CD4-positive, alpha-beta T cell (primary cell): ENCODE measurements at regions not wholly inside any gene's neighbourhood (a gene's known extent, or its start where the extent isn't known, plus 50 kb on each side); places are given as distances from the start of the nearest gene placed in this dataset.

Experiments
- ATAC-seq: fragments of 200-7000 bp; cut with Tn5 transposase; one replicate; pipeline ENCODE4 v1.10.0; 2022; ENCODE audit warnings: mild to moderate bottlenecking; ENCODE audit not compliant: poor library complexity
- CTCF ChIA-PET: fragments of 350-600 bp; sonication (Branson Sonifier 250); formaldehyde crosslinking; loops from one replicate; lab custom pipeline; 2021; ENCODE audit warnings: antibody characterized with exemption, inconsistent platforms; lab: Charles Lee
- POLR2A ChIA-PET: fragments of 350-600 bp; sonication (Branson Sonifier 250); formaldehyde crosslinking; loops from one replicate; lab custom pipeline; 2021; ENCODE audit warnings: antibody characterized with exemption, inconsistent platforms; lab: Charles Lee
- DNase-seq, 14 experiments: peaks; one replicate each; pipeline ENCODE4 v3.0.0-alpha.2; 2013 to 2020; ENCODE audit warnings: mixed read lengths in 2 of 14
- H3K27ac ChIP-seq, 2 donors: one replicate each; pipeline versions ENCODE4 v1.5.1 to v1.7.0; 2013; ENCODE audit warnings: low read length in 2 of 2, low read depth in 1 of 2, mild to moderate bottlenecking in 1 of 2
- H3K27me3 ChIP-seq, 2 experiments: 1 replicate in 1 of 2; 2 replicates in 1 of 2; pipeline versions ENCODE4 v1.6.1 to v1.7.0; 2013; ENCODE audit warnings: low read length in 2 of 2, control low read depth in 1 of 2, mild to moderate bottlenecking in 1 of 2, moderate library complexity in 1 of 2; ENCODE audit not compliant: insufficient read depth in 2 of 2, control insufficient read depth in 1 of 2
- H3K36me3 ChIP-seq: one replicate; pipeline ENCODE4 v1.6.1; 2013; ENCODE audit warnings: low read length, control low read depth; ENCODE audit not compliant: insufficient read depth
- H3K4me1 ChIP-seq: one replicate; pipeline ENCODE4 v1.6.1; 2013; ENCODE audit warnings: low read length, control low read depth; ENCODE audit not compliant: insufficient read depth
- H3K4me3 ChIP-seq: one replicate; pipeline ENCODE4 v1.5.1; 2013; ENCODE audit warnings: mild to moderate bottlenecking, low read length, moderate library complexity
- H3K9me3 ChIP-seq, 2 experiments: 1 replicate in 1 of 2; 2 replicates in 1 of 2; pipeline versions ENCODE4 v1.6.1 to v1.7.0; 2013; ENCODE audit warnings: low read length in 2 of 2, mild to moderate bottlenecking in 2 of 2, control low read depth in 1 of 2, moderate library complexity in 1 of 2; ENCODE audit not compliant: control insufficient read depth in 1 of 2, insufficient read depth in 1 of 2
- H3K27ac Mint-ChIP-seq: one replicate; pipeline ENCODE4 v1.8.0; 2020; ENCODE audit warnings: mixed read lengths
- H3K27me3 Mint-ChIP-seq: one replicate; pipeline ENCODE4 v1.8.0; 2021; ENCODE audit warnings: mixed read lengths
- H3K36me3 Mint-ChIP-seq: one replicate; pipeline ENCODE4 v1.8.0; 2021; ENCODE audit warnings: low read depth, mixed read lengths
- H3K4me1 Mint-ChIP-seq: one replicate; pipeline ENCODE4 v1.8.0; 2021; ENCODE audit warnings: low read depth, mixed read lengths
- H3K4me3 Mint-ChIP-seq: one replicate; pipeline ENCODE4 v1.8.0; 2020; ENCODE audit warnings: mild to moderate bottlenecking, mixed read lengths
- H3K9me3 Mint-ChIP-seq: one replicate; pipeline ENCODE4 v1.8.0; 2020; ENCODE audit warnings: mixed read lengths
- intact Hi-C, 2 experiments: fragments of 100-400 bp; cut with DNase I in 1 of 2; cut with micrococcal nuclease in 1 of 2; formaldehyde crosslinking; loops; one replicate each; pipeline versions ENCODE4 v1.15.1 to v1.9.0; 2023 to 2025; cut with DNase I, micrococcal nuclease
- TF ChIP-seq, protein P1 (sequence below): fragments of 200-600 bp; IDR thresholded peaks from one replicate; pipeline ENCODE4 v1.8.0; 2022; ENCODE audit warnings: antibody characterized with exemption, mild to moderate bottlenecking

DNA sequence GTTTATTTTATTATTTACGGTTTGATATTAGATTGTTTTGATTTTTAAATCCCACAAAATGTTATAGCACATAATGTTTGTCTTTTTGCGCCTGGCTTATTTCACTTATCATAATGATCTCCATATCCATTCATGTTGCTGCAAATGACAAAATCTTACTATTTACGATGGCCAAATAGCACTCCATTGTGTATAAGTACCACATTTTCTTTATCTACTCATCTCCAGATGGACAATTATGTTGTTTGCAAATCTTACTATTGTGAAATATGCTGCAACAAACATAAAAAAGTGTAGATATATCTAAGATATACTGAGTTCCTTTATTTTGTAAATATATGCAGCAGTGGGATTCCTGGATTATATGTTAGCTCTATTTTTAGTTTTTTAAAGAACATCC, 1568.3 kb downstream of the AMY1C start:
- Histone ChIP-seq H3K27ac (no peak overlapping the region), H3K9me3 (peaks cover 0 to 14% of the 10 kb centered on the region in 2 experiments), H3K4me1 (no peaks in the 10 kb centered on the region), H3K36me3 (no peaks in the 10 kb centered on the region), H3K4me3 (no peak overlapping the region), H3K27me3 (no peaks in the 10 kb centered on the region)
- ATAC-seq (no peak), DNase-seq (no peak)
- Mint-ChIP-seq H3K4me3 (no peak overlapping the region), H3K4me1 (no peaks in the 10 kb centered on the region), H3K36me3 (no peaks in the 10 kb centered on the region), H3K27me3 (no peaks in the 10 kb centered on the region), H3K27ac (no peak overlapping the region), H3K9me3 (peaks cover 22% of the 10 kb centered on the region)
- POLR2A ChIA-PET = no interaction called here
- TF ChIP-seq, protein P1, sequence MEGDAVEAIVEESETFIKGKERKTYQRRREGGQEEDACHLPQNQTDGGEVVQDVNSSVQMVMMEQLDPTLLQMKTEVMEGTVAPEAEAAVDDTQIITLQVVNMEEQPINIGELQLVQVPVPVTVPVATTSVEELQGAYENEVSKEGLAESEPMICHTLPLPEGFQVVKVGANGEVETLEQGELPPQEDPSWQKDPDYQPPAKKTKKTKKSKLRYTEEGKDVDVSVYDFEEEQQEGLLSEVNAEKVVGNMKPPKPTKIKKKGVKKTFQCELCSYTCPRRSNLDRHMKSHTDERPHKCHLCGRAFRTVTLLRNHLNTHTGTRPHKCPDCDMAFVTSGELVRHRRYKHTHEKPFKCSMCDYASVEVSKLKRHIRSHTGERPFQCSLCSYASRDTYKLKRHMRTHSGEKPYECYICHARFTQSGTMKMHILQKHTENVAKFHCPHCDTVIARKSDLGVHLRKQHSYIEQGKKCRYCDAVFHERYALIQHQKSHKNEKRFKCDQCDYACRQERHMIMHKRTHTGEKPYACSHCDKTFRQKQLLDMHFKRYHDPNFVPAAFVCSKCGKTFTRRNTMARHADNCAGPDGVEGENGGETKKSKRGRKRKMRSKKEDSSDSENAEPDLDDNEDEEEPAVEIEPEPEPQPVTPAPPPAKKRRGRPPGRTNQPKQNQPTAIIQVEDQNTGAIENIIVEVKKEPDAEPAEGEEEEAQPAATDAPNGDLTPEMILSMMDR = no peak
- intact Hi-C loops = no loop called here
- CTCF ChIA-PET = no interaction called here

DNA sequence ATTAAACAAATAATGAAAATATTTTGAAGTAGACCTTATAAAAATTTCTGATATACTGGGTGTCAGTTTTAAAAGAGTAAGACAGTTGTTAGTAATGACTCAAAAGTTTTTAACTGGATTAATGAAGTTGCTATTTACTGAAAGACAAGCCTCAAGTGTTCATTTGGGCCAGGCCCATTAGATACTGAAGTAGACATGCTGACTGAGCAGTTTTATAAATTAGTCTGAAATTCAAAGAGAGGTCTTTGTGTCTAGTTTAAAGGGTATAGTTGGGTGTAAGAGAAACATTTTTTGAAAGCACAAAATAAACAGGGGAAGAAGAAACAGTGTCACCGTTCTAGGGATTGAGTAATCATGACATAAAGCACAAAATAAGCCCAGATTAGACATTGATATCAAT, 1577.2 kb downstream of the AMY1C start:
- Histone ChIP-seq H3K27ac (no peak overlapping the region), H3K9me3 (peaks cover 0 to 5% of the 10 kb centered on the region in 2 experiments), H3K4me3 (no peak overlapping the region), H3K36me3 (no peaks in the 10 kb centered on the region), H3K27me3 (no peaks in the 10 kb centered on the region), H3K4me1 (no peaks in the 10 kb centered on the region)
- Mint-ChIP-seq H3K4me3 (no peak overlapping the region), H3K36me3 (no peaks in the 10 kb centered on the region), H3K9me3 (peaks cover 11% of the 10 kb centered on the region), H3K27ac (no peak overlapping the region), H3K4me1 (no peaks in the 10 kb centered on the region), H3K27me3 (no peaks in the 10 kb centered on the region)
- intact Hi-C loops = no loop called here
- ATAC-seq = no peak
- no peak for DNase-seq
- TF ChIP-seq, protein P1 = no peak
- ChIA-PET CTCF (no interaction called here), POLR2A (no interaction called here)

DNA sequence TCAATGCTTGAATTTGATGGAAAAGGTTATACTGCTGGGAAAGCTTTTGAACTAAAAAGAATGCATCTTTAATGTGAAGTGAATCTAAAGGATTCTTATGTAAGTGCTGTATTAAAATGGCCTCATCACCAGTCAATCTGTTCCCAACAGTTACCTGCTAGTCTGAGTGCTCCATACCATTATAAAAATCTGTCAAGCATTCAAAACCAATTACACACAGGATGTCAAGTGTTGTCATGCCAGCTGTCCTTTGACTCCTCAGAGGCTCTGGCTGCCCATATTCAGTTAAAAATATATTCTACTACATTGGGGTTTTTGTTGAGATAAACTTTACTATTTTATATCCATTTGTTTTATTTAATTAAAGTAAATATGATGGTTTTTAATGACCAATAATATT, 1587.7 kb downstream of the AMY1C start:
- Mint-ChIP-seq H3K27me3 (no peaks in the 10 kb centered on the region), H3K27ac (no peak overlapping the region), H3K9me3 (peaks cover 8% of the 10 kb centered on the region), H3K4me1 (no peaks in the 10 kb centered on the region), H3K36me3 (no peaks in the 10 kb centered on the region), H3K4me3 (no peak overlapping the region)
- Histone ChIP-seq H3K27ac (no peak overlapping the region), H3K27me3 (no peaks in the 10 kb centered on the region), H3K4me1 (no peaks in the 10 kb centered on the region), H3K36me3 (no peaks in the 10 kb centered on the region), H3K9me3 (peaks cover 0 to 8% of the 10 kb centered on the region in 2 experiments), H3K4me3 (no peak overlapping the region)
- no peak for DNase-seq
- TF ChIP-seq, protein P1 = no peak
- POLR2A ChIA-PET = no interaction called here
- ATAC-seq = no peak
- CTCF ChIA-PET = no interaction called here
- intact Hi-C loops = no loop called here
